Neural cell (in vitro differentiated cells): ENCODE measurements at regions not wholly inside any gene's neighbourhood (a gene's known extent, or its start where the extent isn't known, plus 50 kb on each side); places are given as distances from the start of the nearest gene placed in this dataset.

Experiments used
- H2AFZ ChIP-seq: fragments of 200-600, 300-800 bp; sonication (generic), shearing (Covaris generic); 2 replicates; pipeline ENCODE4 v1.6.0; 2014; ENCODE audit warnings: low read depth, mild to moderate bottlenecking, antibody characterized with exemption, low read length, moderate library complexity
- H3F3A ChIP-seq: fragments of 200-600 bp; shearing (Covaris generic); 2 replicates; pipeline ENCODE4 v1.6.1; 2016; ENCODE audit warnings: mild to moderate bottlenecking, moderate library complexity, mixed read lengths, antibody characterized with exemption, low read length; ENCODE audit not compliant: insufficient read depth, poor library complexity, severe bottlenecking
- H3K27ac ChIP-seq: fragments of 200-600, 300-800 bp; sonication (generic), shearing (Covaris generic); 2 replicates; pipeline ENCODE4 v1.5.1; 2014; ENCODE audit warnings: mild to moderate bottlenecking, low read length, moderate library complexity
- H3K27me3 ChIP-seq: fragments of 300-800, 200-600 bp; sonication (generic), shearing (Covaris generic); 2 replicates; pipeline ENCODE4 v1.6.0; 2014; ENCODE audit warnings: mild to moderate bottlenecking, low read depth, low read length, moderate library complexity; ENCODE audit not compliant: insufficient read depth
- H3K36me3 ChIP-seq: fragments of 300-800, 200-600 bp; sonication (generic), shearing (Covaris generic); 2 replicates; pipeline ENCODE4 v1.5.1; 2014; ENCODE audit warnings: mild to moderate bottlenecking, antibody characterized with exemption, low read length, moderate library complexity; ENCODE audit not compliant: insufficient read depth
- H3K4me2 ChIP-seq: fragments of 300-800, 200-600 bp; sonication (generic), shearing (Covaris generic); 2 replicates; pipeline ENCODE4 v1.6.0; 2014; ENCODE audit warnings: mild to moderate bottlenecking, low read length
- H3K4me3 ChIP-seq: fragments of 300-800, 200-600 bp; sonication (generic), shearing (Covaris generic); 2 replicates; pipeline ENCODE4 v1.5.1; 2014; ENCODE audit warnings: mild to moderate bottlenecking, low read length, moderate library complexity
- H3K79me2 ChIP-seq: fragments of 200-600 bp; shearing (Covaris generic); replicated peaks from 2 replicates; pipeline ENCODE4 v1.6.0; 2014; ENCODE audit warnings: mild to moderate bottlenecking, low read length, moderate library complexity; ENCODE audit not compliant: insufficient read depth
- H3K9ac ChIP-seq: fragments of 300-800, 200-600 bp; sonication (generic), shearing (Covaris generic); 2 replicates; pipeline ENCODE4 v1.6.1; 2016; ENCODE audit warnings: mild to moderate bottlenecking, low read length, mixed read lengths
- H3K9me2 ChIP-seq: fragments of 200-600 bp; shearing (Covaris generic); 2 replicates; pipeline ENCODE4 v1.6.1; 2016; ENCODE audit warnings: mild to moderate bottlenecking, low read length, mixed read lengths; ENCODE audit not compliant: insufficient read depth
- H3K9me3 ChIP-seq: fragments of 200-600, 300-800 bp; sonication (generic), shearing (Covaris generic); 2 replicates; pipeline ENCODE4 v1.6.1; 2016; ENCODE audit warnings: mild to moderate bottlenecking, mixed run types, low read length, moderate library complexity, mixed read lengths
- H4K20me1 ChIP-seq: fragments of 200-600 bp; shearing (Covaris generic); 2 replicates; pipeline ENCODE4 v1.6.1; 2016; ENCODE audit warnings: mild to moderate bottlenecking, mixed run types; ENCODE audit not compliant: insufficient read depth
- CTCF ChIP-seq: fragments of 450-650 bp; IDR thresholded peaks from 2 replicates; pipeline ENCODE4 v1.5.1; 2014; ENCODE audit warnings: antibody characterized with exemption, mild to moderate bottlenecking, moderate library complexity; ENCODE audit not compliant: poor library complexity, severe bottlenecking
- EP300 ChIP-seq: fragments of 450-650 bp; conservative IDR thresholded peaks from 2 replicates; pipeline ENCODE4 v1.6.1; 2014; ENCODE audit warnings: antibody characterized with exemption, mild to moderate bottlenecking, moderate library complexity; ENCODE audit not compliant: poor library complexity, severe bottlenecking
- EZH2 ChIP-seq: fragments of 200-600, 300-800 bp; shearing (Covaris generic), sonication (generic); IDR thresholded peaks from 2 replicates; pipeline ENCODE4 v1.6.1; 2014; ENCODE audit warnings: antibody characterized with exemption, low read length, borderline replicate concordance, mild to moderate bottlenecking; ENCODE audit not compliant: insufficient read depth, poor library complexity, severe bottlenecking
- MXI1 ChIP-seq: fragments of 450-650 bp; conservative IDR thresholded peaks from 2 replicates; pipeline ENCODE4 v1.6.1; 2014; ENCODE audit warnings: antibody characterized with exemption, mild to moderate bottlenecking; ENCODE audit not compliant: poor library complexity, severe bottlenecking
- POLR2AphosphoS5 ChIP-seq: IDR thresholded peaks from 2 replicates; pipeline ENCODE4 v1.6.1; 2012
- RAD21 ChIP-seq: fragments of 450-650 bp; conservative IDR thresholded peaks from 2 replicates; pipeline ENCODE4 v1.6.1; 2014; ENCODE audit warnings: antibody characterized with exemption, mild to moderate bottlenecking, moderate library complexity
- REST ChIP-seq: IDR thresholded peaks from 2 replicates; pipeline ENCODE4 v1.6.1; 2012; ENCODE audit warnings: borderline replicate concordance
- SMC3 ChIP-seq: fragments of 450-650 bp; conservative IDR thresholded peaks from 2 replicates; pipeline ENCODE4 v1.6.1; 2014; ENCODE audit warnings: antibody characterized with exemption, mild to moderate bottlenecking, moderate library complexity; ENCODE audit not compliant: poor library complexity
- TAF1 ChIP-seq: IDR thresholded peaks from 2 replicates; pipeline ENCODE4 v1.6.1; 2012; ENCODE audit warnings: low read depth

- no peaks in the 10 kb centered on the region for H3K79me2 ChIP-seq
- no peak overlapping the region for H3K27ac ChIP-seq
- H2AFZ ChIP-seq, result no peak overlapping the region
- no peak overlapping the region for H3K9ac ChIP-seq
- H3K36me3 ChIP-seq, result no peaks in the 10 kb centered on the region
- H3K27me3 ChIP-seq, result no peaks in the 10 kb centered on the region
- H3K9me3 ChIP-seq, result no peaks in the 10 kb centered on the region
- no peaks in the 10 kb centered on the region for H3F3A ChIP-seq
- H4K20me1 ChIP-seq, result no peaks in the 10 kb centered on the region
- no peak for TF ChIP-seq RAD21
- no peak overlapping the region for H3K4me3 ChIP-seq
- no peak overlapping the region for H3K4me2 ChIP-seq
- no peaks in the 10 kb centered on the region for H3K9me2 ChIP-seq
Measured at GRCh38 chr4:122012735-122013134, 60.9 kb upstream of the TRPC3 start.

GRCh38 chr4:122010610-122011009, 58.8 kb upstream of the TRPC3 start:
- no peak overlapping the region for H3K9ac ChIP-seq
- H3K27me3 ChIP-seq, result no peaks in the 10 kb centered on the region
- H3K4me3 ChIP-seq, result no peak overlapping the region
- no peak overlapping the region for H3K27ac ChIP-seq
- TF ChIP-seq CTCF, result no peak
- TF ChIP-seq EZH2, result no peak
- no peak for TF ChIP-seq POLR2AphosphoS5
- no peak for TF ChIP-seq MXI1
- no peak for TF ChIP-seq TAF1
- no peak for TF ChIP-seq RAD21
- no peak for TF ChIP-seq EP300
- TF ChIP-seq REST, result no peak
- no peak for TF ChIP-seq SMC3
- no peaks in the 10 kb centered on the region for H3K9me2 ChIP-seq
- H3F3A ChIP-seq, result no peaks in the 10 kb centered on the region
- no peak overlapping the region for H2AFZ ChIP-seq
- H3K4me2 ChIP-seq, result no peak overlapping the region
- H4K20me1 ChIP-seq, result no peaks in the 10 kb centered on the region
- no peaks in the 10 kb centered on the region for H3K36me3 ChIP-seq
- no peaks in the 10 kb centered on the region for H3K9me3 ChIP-seq
- H3K79me2 ChIP-seq, result no peaks in the 10 kb centered on the region

GRCh38 chr4:122009524-122009923, 57.7 kb upstream of the TRPC3 start:
- Histone ChIP-seq H3K9me2 (no peaks in the 10 kb centered on the region), H2AFZ (no peak overlapping the region), H3K9me3 (no peaks in the 10 kb centered on the region), H4K20me1 (no peaks in the 10 kb centered on the region), H3K4me2 (no peak overlapping the region), H3F3A (no peaks in the 10 kb centered on the region), H3K79me2 (no peaks in the 10 kb centered on the region), H3K36me3 (no peaks in the 10 kb centered on the region), H3K27ac (no peak overlapping the region), H3K4me3 (no peak overlapping the region), H3K9ac (no peak overlapping the region), H3K27me3 (no peaks in the 10 kb centered on the region)
- TF ChIP-seq REST (no peak), EZH2 (no peak), POLR2AphosphoS5 (no peak)
